GM13976 (cell line): ENCODE measurements at regions not wholly inside any gene's neighbourhood (a gene's known extent, or its start where the extent isn't known, plus 50 kb on each side); places are given as distances from the start of the nearest gene placed in this dataset.

Experiments used
- DNase-seq: peaks from one replicate; pipeline ENCODE4 v3.0.0; 2012; ENCODE audit warnings: low spot score
- CTCF ChIP-seq: IDR thresholded peaks from 2 replicates; pipeline ENCODE4 v1.5.1; 2012; ENCODE audit warnings: borderline replicate concordance, mild to moderate bottlenecking; ENCODE audit not compliant: insufficient read depth; ENCODE audit errors: extremely low read depth, missing control alignments, control extremely low read depth
- in situ Hi-C: fragments of 300-500 bp; cut with MboI; formaldehyde crosslinking; loops from one replicate; pipeline ENCODE4 v1.12.0; 2022; ENCODE audit warnings: low sequenced_read_pairs, mixed read lengths, inconsistent platforms; ENCODE audit not compliant: unreplicated experiment

GRCh38 chr7:13713092-13713491 lies 276.4 kb downstream of the ETV1 start:
- in situ Hi-C loops, result no loop called here
- TF ChIP-seq CTCF, result no peak
- no peak for DNase-seq

- in situ Hi-C loops, result no loop called here
- TF ChIP-seq CTCF, result no peak
- DNase-seq, result no peak
These were observed 273.9 kb downstream of the ETV1 start for GRCh38 chr7:13715534-13715933.

- in situ Hi-C loops, result no loop called here
- TF ChIP-seq CTCF, result no peak
- no peak for DNase-seq
These were observed 272.4 kb downstream of the ETV1 start for GRCh38 chr7:13717031-13717430.

- no peak for TF ChIP-seq CTCF
- DNase-seq, result no peak
- in situ Hi-C loops, result no loop called here
These were observed 265.1 kb downstream of the ETV1 start for GRCh38 chr7:13724191-13724976.

GRCh38 chr7:13724977-13725566 lies 264.4 kb downstream of the ETV1 start:
- no peak for TF ChIP-seq CTCF
- no peak for DNase-seq
- in situ Hi-C loops, result no loop called here

GRCh38 chr7:13725591-13725990 lies 263.9 kb downstream of the ETV1 start:
- in situ Hi-C loops, result no loop called here
- DNase-seq, result no peak
- TF ChIP-seq CTCF, result no peak
